Heart left ventricle (tissue), 16 donors: ENCODE measurements at regions not wholly inside any gene's neighbourhood (a gene's known extent, or its start where the extent isn't known, plus 50 kb on each side); places are given as distances from the start of the nearest gene placed in this dataset.
"Not testable (repeated sequence)": the region's sequence is repeated elsewhere in the genome, so short reads cannot be mapped to it uniquely, and the experiment has no call there.

Experiments used
- ATAC-seq, 4 donors: fragments of 200-7000 bp; cut with Tn5 transposase; one replicate each; pipeline ENCODE4 v1.9.1; 2020 to 2022; ENCODE audit warnings: moderate library complexity in 4 of 4, mild to moderate bottlenecking in 3 of 4, moderate number of reproducible peaks in 1 of 4
- DNase-seq, 5 donors: peaks; one replicate each; pipeline ENCODE4 v3.0.0-alpha.2; 2020
- H3K27ac ChIP-seq, 12 donors: fragments of 200-600 bp; sonication (generic) in 4 of 12; one replicate each; pipeline versions ENCODE4 v1.5.0 to v1.8.0; 2016 to 2022; ENCODE audit warnings: mild to moderate bottlenecking in 2 of 12
- H3K27me3 ChIP-seq, 9 donors: fragments of 200-600 bp; sonication (generic) in 2 of 9; one replicate each; pipeline versions ENCODE4 v1.5.1 to v1.8.0; 2016 to 2022; ENCODE audit warnings: mild to moderate bottlenecking in 3 of 9
- H3K36me3 ChIP-seq, 9 donors: fragments of 200-600 bp; sonication (generic) in 2 of 9; one replicate each; pipeline versions ENCODE4 v1.5.0 to v1.8.0; 2018 to 2022; ENCODE audit warnings: mild to moderate bottlenecking in 2 of 9
- H3K4me1 ChIP-seq, 12 donors: fragments of 200-600 bp; sonication (generic) in 4 of 12; one replicate each; pipeline versions ENCODE4 v1.5.0 to v1.8.0; 2016 to 2022; ENCODE audit warnings: mild to moderate bottlenecking in 3 of 12
- H3K4me3 ChIP-seq, 12 donors: fragments of 200-600 bp; sonication (generic) in 4 of 12; one replicate each; pipeline versions ENCODE4 v1.5.0 to v1.8.0; 2017 to 2022; ENCODE audit warnings: mild to moderate bottlenecking in 9 of 12, moderate library complexity in 4 of 12
- H3K9me3 ChIP-seq, 12 donors: fragments of 200-600 bp; sonication (generic) in 4 of 12; one replicate each; pipeline versions ENCODE4 v1.5.0 to v1.8.0; 2016 to 2022; ENCODE audit warnings: mild to moderate bottlenecking in 1 of 12
- POLR2A ChIP-seq, 2 donors: fragments of 450-650 bp; IDR thresholded peaks; one replicate each; pipeline ENCODE4 v1.6.1; 2017; ENCODE audit warnings: antibody characterized with exemption in 2 of 2, mild to moderate bottlenecking in 2 of 2, moderate library complexity in 2 of 2
- WGBS, 4 donors: extraction: QIAGEN DNeasy Blood & Tissue Kit in 2 of 4; methylation state at CpG; one replicate each; pipeline versions ENCODE4 v1.1.5 to v1.1.7; 2013 to 2018; 5-methylcytosine and 5-hydroxymethylcytosine counted together
- intact Hi-C, 10 donors: fragments of 100-400 bp; cut with DNase I; formaldehyde crosslinking; loops; one replicate each; pipeline versions ENCODE4 v1.11.1 to v1.14.2; 2022
- TF ChIP-seq, protein P1 (sequence below), 12 donors: fragments of 200-600 bp; sonication (generic) in 4 of 12; IDR thresholded peaks; one replicate each; pipeline versions ENCODE4 v1.5.0 to v1.8.0; 2018 to 2022; ENCODE audit warnings: antibody characterized with exemption in 12 of 12, mild to moderate bottlenecking in 5 of 12
- donor health status: ischemic (EF 13 %, LVEDD 7.1; RV severe dilation, severe dysfunction).
- donor health status: healthy with polysubstance abuse.
- donor health status: DM: no; HTN: yes; CAD: no.
- donor health status: DM: no; HTN: no; CAD: no.
- donor health status: ischemic (EF 25% LVEDD 6.9; RV normal size, moderate dysfunction).
- donor health status: ischemic (EF 25% LVEDD 5.7; RV mildly dilated, moderate dysfunction).
- donor health status: healthy.
- donor health status: DM: yes; HTN: yes; CAD: no.
- donor health status: ischemic (EF 35%, LVEDD 5.7; RV mildly dilated, moderate dysfunction).
- donor health status: nonischemic (EF 11% LVEDD 7.7; RV severe dilation, severe dysfunction).
- donor health status: DM: yes; HTN: yes; CAD: no.
- donor health status: PGD.
- donor health status: ischemic (EF 29% LVEDD 5.4; RV normal size, mild dysfunction).
- donor health status: nonischemic (EF 23%, LVEDD 6.1; RV moderate dilation, normal function).

DNA sequence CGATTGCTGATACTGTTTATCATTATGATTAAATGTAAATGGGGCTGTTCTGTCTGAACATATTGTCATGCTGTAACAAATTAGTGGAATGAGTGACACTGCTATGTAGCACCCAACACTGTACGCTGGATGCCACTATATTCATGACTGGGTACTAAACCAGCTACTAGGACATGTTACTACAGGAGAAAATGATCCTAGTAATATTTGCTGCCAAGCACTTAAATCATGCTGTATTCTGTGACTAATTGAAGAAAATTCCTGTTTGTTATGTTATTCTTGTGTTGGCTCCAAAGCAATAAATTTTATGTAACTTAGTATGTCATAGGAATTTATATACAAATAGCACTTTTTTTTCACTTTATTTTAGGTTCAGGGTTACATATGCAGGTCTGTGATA is 804.2 kb downstream of the CENPC start:
- H3K36me3 ChIP-seq = no peaks in the 10 kb centered on the region
- H3K27me3 ChIP-seq = no peaks in the 10 kb centered on the region
- no peaks in the 10 kb centered on the region for H3K4me1 ChIP-seq
- peaks cover 0 to 4% (median 0%) of the 10 kb centered on the region in 12 donors for H3K9me3 ChIP-seq
- DNase-seq (no peak), ATAC-seq (no peak)
- intact Hi-C loops = no loop called here
- H3K27ac ChIP-seq = no peak overlapping the region
- no peak overlapping the region for H3K4me3 ChIP-seq
- no peak for TF ChIP-seq POLR2A (IDR thresholded peaks at IDR 0.05)
- TF ChIP-seq, protein P1, sequence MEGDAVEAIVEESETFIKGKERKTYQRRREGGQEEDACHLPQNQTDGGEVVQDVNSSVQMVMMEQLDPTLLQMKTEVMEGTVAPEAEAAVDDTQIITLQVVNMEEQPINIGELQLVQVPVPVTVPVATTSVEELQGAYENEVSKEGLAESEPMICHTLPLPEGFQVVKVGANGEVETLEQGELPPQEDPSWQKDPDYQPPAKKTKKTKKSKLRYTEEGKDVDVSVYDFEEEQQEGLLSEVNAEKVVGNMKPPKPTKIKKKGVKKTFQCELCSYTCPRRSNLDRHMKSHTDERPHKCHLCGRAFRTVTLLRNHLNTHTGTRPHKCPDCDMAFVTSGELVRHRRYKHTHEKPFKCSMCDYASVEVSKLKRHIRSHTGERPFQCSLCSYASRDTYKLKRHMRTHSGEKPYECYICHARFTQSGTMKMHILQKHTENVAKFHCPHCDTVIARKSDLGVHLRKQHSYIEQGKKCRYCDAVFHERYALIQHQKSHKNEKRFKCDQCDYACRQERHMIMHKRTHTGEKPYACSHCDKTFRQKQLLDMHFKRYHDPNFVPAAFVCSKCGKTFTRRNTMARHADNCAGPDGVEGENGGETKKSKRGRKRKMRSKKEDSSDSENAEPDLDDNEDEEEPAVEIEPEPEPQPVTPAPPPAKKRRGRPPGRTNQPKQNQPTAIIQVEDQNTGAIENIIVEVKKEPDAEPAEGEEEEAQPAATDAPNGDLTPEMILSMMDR (IDR thresholded peaks at IDR 0.05) = no peak
- 58 to 69% (median 63%) methylated on average over 2 of the region's 2 CpGs for WGBS, 4 donors

DNA sequence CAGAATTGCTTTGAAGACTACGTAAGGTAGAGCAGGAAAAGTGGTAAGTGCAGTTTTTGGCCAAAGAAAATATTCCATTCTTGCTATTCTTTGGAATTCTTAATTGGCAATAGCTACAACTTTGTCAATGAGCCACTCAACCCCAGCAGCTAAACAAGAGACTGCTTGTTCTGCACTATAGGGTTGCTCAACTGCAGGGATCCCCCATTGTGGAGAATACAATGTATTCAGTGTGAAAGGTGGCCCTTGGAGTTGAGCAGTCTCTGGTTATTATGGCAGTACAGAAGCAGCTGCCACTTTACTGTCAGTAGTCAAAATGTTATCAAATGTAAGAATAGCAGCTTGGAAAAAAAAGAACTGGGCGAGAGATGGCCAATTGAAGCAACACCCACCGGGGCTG is 808.7 kb downstream of the CENPC start:
- no peak for ATAC-seq
- Histone ChIP-seq H3K27me3 (no peaks in the 10 kb centered on the region), H3K27ac (no peak overlapping the region), H3K4me3 (no peak overlapping the region), H3K4me1 (no peaks in the 10 kb centered on the region), H3K9me3 (peaks cover 0 to 4% (median 0%) of the 10 kb centered on the region in 12 donors), H3K36me3 (no peaks in the 10 kb centered on the region)
- TF ChIP-seq POLR2A (IDR thresholded peaks at IDR 0.05) = no peak
- TF ChIP-seq, protein P1 (IDR thresholded peaks at IDR 0.05) = no peak
- DNase-seq = no peak
- 63 to 74% (median 65%) methylated on average over 3 of the region's 3 CpGs for WGBS, 4 donors
- intact Hi-C loops = no loop called here

DNA sequence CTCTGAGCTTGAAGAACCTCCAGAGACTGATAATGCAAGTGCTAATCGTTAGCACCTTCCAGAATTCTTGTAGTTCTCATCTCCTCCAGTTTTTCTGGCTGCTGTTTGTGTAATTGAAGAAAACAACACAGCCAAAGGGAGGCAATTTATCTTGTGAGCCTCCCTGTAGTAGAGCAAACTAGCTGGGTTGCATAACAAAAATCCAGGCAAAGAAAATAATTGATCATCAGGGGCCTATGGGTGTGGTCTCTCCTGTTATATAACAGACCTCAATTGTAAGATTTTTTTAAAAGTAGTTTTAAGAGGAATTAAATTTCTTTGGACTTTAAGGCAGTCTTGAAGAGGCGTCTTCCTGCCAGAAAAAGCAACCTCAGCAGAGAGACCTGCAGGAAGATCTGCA is 817.0 kb downstream of the CENPC start:
- Histone ChIP-seq H3K27ac (no peak overlapping the region), H3K36me3 (no peaks in the 10 kb centered on the region), H3K9me3 (no peaks in the 10 kb centered on the region), H3K4me3 (no peak overlapping the region), H3K27me3 (no peaks in the 10 kb centered on the region), H3K4me1 (no peaks in the 10 kb centered on the region)
- ATAC-seq = no peak
- DNase-seq = no peak
- WGBS, 4 donors = 37 to 50% (median 41%) methylated on average over 2 of the region's 2 CpGs
- intact Hi-C loops = no loop called here
- TF ChIP-seq, protein P1 (IDR thresholded peaks at IDR 0.05) = no peak
- TF ChIP-seq POLR2A (IDR thresholded peaks at IDR 0.05) = no peak

DNA sequence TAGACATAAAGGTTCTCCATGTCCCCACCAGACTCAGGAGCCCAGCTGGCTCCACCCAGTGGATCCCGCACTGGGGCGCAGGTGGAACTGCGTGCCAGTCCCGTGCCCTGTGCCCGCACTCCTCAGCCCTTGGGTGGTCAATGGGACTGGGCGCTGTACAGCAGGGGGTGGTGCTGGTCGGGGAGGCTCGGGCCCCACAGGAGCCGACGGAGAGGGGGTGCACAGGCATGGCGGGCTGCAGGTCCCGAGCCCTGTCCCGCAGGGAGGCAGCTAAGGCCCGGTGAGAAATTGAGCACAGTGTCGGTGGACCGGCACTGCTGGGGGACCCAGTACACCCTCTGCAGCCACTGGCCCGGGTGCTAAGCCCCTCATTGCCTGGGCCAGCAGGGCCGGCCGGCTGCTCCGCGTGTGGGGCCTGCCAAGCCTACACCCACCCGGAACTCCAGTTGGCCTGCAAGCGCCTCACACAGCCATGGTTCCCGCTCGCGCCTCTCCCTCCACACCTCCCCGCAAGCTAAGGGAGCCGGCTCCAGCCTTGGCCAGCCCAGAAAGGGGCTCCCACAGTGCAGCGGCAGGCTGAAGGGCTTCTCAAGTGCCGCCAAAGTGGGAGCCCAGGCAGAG is 832.9 kb downstream of the CENPC start:
- H3K36me3 ChIP-seq, H3K27ac ChIP-seq, H3K4me3 ChIP-seq, H3K9me3 ChIP-seq, intact Hi-C loops, H3K4me1 ChIP-seq, H3K27me3 ChIP-seq, ATAC-seq: not testable (repeated sequence)
- 93 to 95% (median 93%) methylated on average over 15 to 30 of the region's 30 CpGs for WGBS, 4 donors
- DNase-seq = peak in 1 of 5 donors; percentile 45

DNA sequence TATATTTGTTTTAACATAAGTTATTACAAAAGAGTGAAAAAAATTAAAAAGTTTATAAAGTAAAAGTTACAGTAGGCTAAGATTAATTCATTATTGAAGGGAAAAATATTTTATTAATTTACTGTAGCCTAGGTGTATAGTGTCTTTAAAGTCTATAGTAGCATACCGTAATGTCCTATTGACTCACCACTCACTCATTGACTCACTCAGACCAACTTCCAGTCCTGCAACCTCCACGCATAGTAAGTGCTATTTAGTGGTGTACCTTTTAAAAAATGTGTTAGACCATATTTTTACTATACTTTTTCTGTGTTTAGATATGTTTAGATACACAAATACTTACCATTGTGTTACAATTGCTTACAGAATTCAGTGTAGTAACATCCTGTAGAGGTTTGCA is 841.1 kb downstream of the CENPC start:
- Histone ChIP-seq H3K9me3 (peaks cover 0 to 4% (median 0%) of the 10 kb centered on the region in 12 donors), H3K4me1 (no peaks in the 10 kb centered on the region), H3K27me3 (no peaks in the 10 kb centered on the region), H3K36me3 (no peaks in the 10 kb centered on the region), H3K4me3 (no peak overlapping the region), H3K27ac (no peak overlapping the region)
- ATAC-seq (no peak), DNase-seq (no peak)
- TF ChIP-seq, protein P1 (IDR thresholded peaks at IDR 0.05) = no peak
- TF ChIP-seq POLR2A (IDR thresholded peaks at IDR 0.05) = no peak
- WGBS, 4 donors = 90 to 91% (median 91%) methylated on average over 2 of the region's 2 CpGs
- intact Hi-C loops = no loop called here
